ENCODE measurements at regions not wholly inside any gene's neighbourhood (a gene's known extent, or its start where the extent isn't known, plus 50 kb on each side); places are given as distances from the start of the nearest gene placed in this dataset.

GRCh38 chr1:88311265-88311664, 372.8 kb upstream of the PKN2 start:
- Histone ChIP-seq H3K4me2 (ENCODE audit: low read length, poor library complexity, severe bottlenecking) (no peak overlapping the region), H3K79me1 (replicated peaks; ENCODE audit: low read length, poor library complexity, severe bottlenecking) (no peaks in the 10 kb centered on the region), H2AFZ (ENCODE audit: low read depth, low read length) (no peak overlapping the region), H3K4me3 (ENCODE audit: insufficient read depth in 1 of 2, low read depth in 1 of 2, low read length in 2 of 2) (no peak overlapping the region), H3K9me3 (ENCODE audit: control insufficient read depth, low read length) (peaks cover 5% of the 10 kb centered on the region), H3K36me3 (ENCODE audit: control insufficient read depth in 1 of 2, insufficient read depth in 2 of 2, low read depth in 1 of 2, low read length in 2 of 2) (no peaks in the 10 kb centered on the region), H2BK15ac (ENCODE audit: low read depth, poor library complexity, severe bottlenecking) (no peak overlapping the region), H2BK12ac (ENCODE audit: low read length in 2 of 2) (no peak overlapping the region), H3K4ac (ENCODE audit: low read depth in 1 of 2, low read length in 2 of 2) (no peak overlapping the region), H2AK5ac (ENCODE audit: low read length, severe bottlenecking) (no peak overlapping the region), H3K9ac (ENCODE audit: low read length) (no peak overlapping the region), H4K91ac (ENCODE audit: low read length) (no peak overlapping the region), H2BK5ac (ENCODE audit: low read depth, low read length, poor library complexity, severe bottlenecking) (no peak overlapping the region), H3K4me1 (ENCODE audit: control insufficient read depth, insufficient read depth, low read depth, low read length) (no peaks in the 10 kb centered on the region), H3K27ac (ENCODE audit: low read length, poor library complexity, severe bottlenecking) (no peak overlapping the region), H3K23ac (ENCODE audit: low read length in 2 of 2) (no peak overlapping the region), H4K8ac (ENCODE audit: low read length) (no peak overlapping the region), H3K27me3 (ENCODE audit: control insufficient read depth in 1 of 2, insufficient read depth in 1 of 2, low read length in 2 of 2) (peaks cover 0 to 3% of the 10 kb centered on the region in 2 experiments), H3K14ac (ENCODE audit: low read length in 2 of 2) (no peak overlapping the region), H3K18ac (ENCODE audit: low read depth in 1 of 2, low read length in 2 of 2) (no peak overlapping the region), H2BK120ac (ENCODE audit: low read depth, low read length) (no peak overlapping the region)
- WGBS = 95% methylated on average over 1 of the region's 1 CpG
- no peak for DNase-seq

- no peak overlapping the region for H2BK5ac ChIP-seq (ENCODE audit: low read depth, low read length, poor library complexity, severe bottlenecking)
- H3K9me3 ChIP-seq (ENCODE audit: control insufficient read depth, low read length) = peaks cover 5% of the 10 kb centered on the region
- no peaks in the 10 kb centered on the region for H3K4me1 ChIP-seq (ENCODE audit: control insufficient read depth, insufficient read depth, low read depth, low read length)
- no peak overlapping the region for H3K23ac ChIP-seq (ENCODE audit: low read length in 2 of 2)
- H3K36me3 ChIP-seq (ENCODE audit: control insufficient read depth in 1 of 2, insufficient read depth in 2 of 2, low read depth in 1 of 2, low read length in 2 of 2) = no peaks in the 10 kb centered on the region
- H3K4ac ChIP-seq (ENCODE audit: low read depth in 1 of 2, low read length in 2 of 2) = no peak overlapping the region
- H3K27ac ChIP-seq (ENCODE audit: low read length, poor library complexity, severe bottlenecking) = no peak overlapping the region
- H3K18ac ChIP-seq (ENCODE audit: low read depth in 1 of 2, low read length in 2 of 2) = no peak overlapping the region
- H3K4me2 ChIP-seq (ENCODE audit: low read length, poor library complexity, severe bottlenecking) = no peak overlapping the region
- H3K14ac ChIP-seq (ENCODE audit: low read length in 2 of 2) = no peak overlapping the region
- no peak overlapping the region for H2AFZ ChIP-seq (ENCODE audit: low read depth, low read length)
- H2AK5ac ChIP-seq (ENCODE audit: low read length, severe bottlenecking) = no peak overlapping the region
- no peak overlapping the region for H4K8ac ChIP-seq (ENCODE audit: low read length)
- H3K27me3 ChIP-seq (ENCODE audit: control insufficient read depth in 1 of 2, insufficient read depth in 1 of 2, low read length in 2 of 2) = peaks cover 0 to 3% of the 10 kb centered on the region in 2 experiments
- no peak overlapping the region for H4K91ac ChIP-seq (ENCODE audit: low read length)
- no peak for DNase-seq
- H2BK12ac ChIP-seq (ENCODE audit: low read length in 2 of 2) = no peak overlapping the region
- WGBS = 93% methylated on average over 1 of the region's 2 CpGs
- no peak overlapping the region for H3K9ac ChIP-seq (ENCODE audit: low read length)
- H2BK120ac ChIP-seq (ENCODE audit: low read depth, low read length) = no peak overlapping the region
- H3K79me1 ChIP-seq (replicated peaks; ENCODE audit: low read length, poor library complexity, severe bottlenecking) = no peaks in the 10 kb centered on the region
- no peak overlapping the region for H2BK15ac ChIP-seq (ENCODE audit: low read depth, poor library complexity, severe bottlenecking)
- no peak overlapping the region for H3K4me3 ChIP-seq (ENCODE audit: insufficient read depth in 1 of 2, low read depth in 1 of 2, low read length in 2 of 2)
Observed at GRCh38 chr1:88311907-88312306, 372.2 kb upstream of the PKN2 start.

GRCh38 chr1:88317396-88317795, 366.7 kb upstream of the PKN2 start:
- H3K4me3 ChIP-seq (ENCODE audit: insufficient read depth in 1 of 2, low read depth in 1 of 2, low read length in 2 of 2) = no peak overlapping the region
- no peak for DNase-seq
- H2BK15ac ChIP-seq (ENCODE audit: low read depth, poor library complexity, severe bottlenecking) = no peak overlapping the region
- no peak overlapping the region for H4K91ac ChIP-seq (ENCODE audit: low read length)
- H2BK120ac ChIP-seq (ENCODE audit: low read depth, low read length) = no peak overlapping the region
- no peaks in the 10 kb centered on the region for H3K4me1 ChIP-seq (ENCODE audit: control insufficient read depth, insufficient read depth, low read depth, low read length)
- H3K9me3 ChIP-seq (ENCODE audit: control insufficient read depth, low read length) = no peaks in the 10 kb centered on the region
- H2BK12ac ChIP-seq (ENCODE audit: low read length in 2 of 2) = no peak overlapping the region
- H3K36me3 ChIP-seq (ENCODE audit: control insufficient read depth in 1 of 2, insufficient read depth in 2 of 2, low read depth in 1 of 2, low read length in 2 of 2) = no peaks in the 10 kb centered on the region
- H4K8ac ChIP-seq (ENCODE audit: low read length) = no peak overlapping the region
- no peak overlapping the region for H3K4ac ChIP-seq (ENCODE audit: low read depth in 1 of 2, low read length in 2 of 2)
- no peak overlapping the region for H3K27ac ChIP-seq (ENCODE audit: low read length, poor library complexity, severe bottlenecking)
- H3K9ac ChIP-seq (ENCODE audit: low read length) = no peak overlapping the region
- no peak overlapping the region for H3K14ac ChIP-seq (ENCODE audit: low read length in 2 of 2)
- no peak overlapping the region for H2BK5ac ChIP-seq (ENCODE audit: low read depth, low read length, poor library complexity, severe bottlenecking)
- H3K18ac ChIP-seq (ENCODE audit: low read depth in 1 of 2, low read length in 2 of 2) = no peak overlapping the region
- H2AK5ac ChIP-seq (ENCODE audit: low read length, severe bottlenecking) = no peak overlapping the region
- no peaks in the 10 kb centered on the region for H3K79me1 ChIP-seq (replicated peaks; ENCODE audit: low read length, poor library complexity, severe bottlenecking)
- H2AFZ ChIP-seq (ENCODE audit: low read depth, low read length) = no peak overlapping the region
- no peak overlapping the region for H3K4me2 ChIP-seq (ENCODE audit: low read length, poor library complexity, severe bottlenecking)
- H3K23ac ChIP-seq (ENCODE audit: low read length in 2 of 2) = no peak overlapping the region
- peaks cover 0 to 3% of the 10 kb centered on the region in 2 experiments for H3K27me3 ChIP-seq (ENCODE audit: control insufficient read depth in 1 of 2, insufficient read depth in 1 of 2, low read length in 2 of 2)
- WGBS = 20% methylated on average over 1 of the region's 1 CpG

GRCh38 chr1:88318740-88319139, 365.3 kb upstream of the PKN2 start:
- Histone ChIP-seq H3K9ac (ENCODE audit: low read length) (no peak overlapping the region), H3K18ac (ENCODE audit: low read depth in 1 of 2, low read length in 2 of 2) (no peak overlapping the region), H3K79me1 (replicated peaks; ENCODE audit: low read length, poor library complexity, severe bottlenecking) (no peaks in the 10 kb centered on the region), H3K4ac (ENCODE audit: low read depth in 1 of 2, low read length in 2 of 2) (no peak overlapping the region), H4K91ac (ENCODE audit: low read length) (no peak overlapping the region), H3K27ac (ENCODE audit: low read length, poor library complexity, severe bottlenecking) (no peak overlapping the region), H3K9me3 (ENCODE audit: control insufficient read depth, low read length) (no peaks in the 10 kb centered on the region), H3K4me2 (ENCODE audit: low read length, poor library complexity, severe bottlenecking) (no peak overlapping the region), H2BK120ac (ENCODE audit: low read depth, low read length) (no peak overlapping the region), H2AK5ac (ENCODE audit: low read length, severe bottlenecking) (no peak overlapping the region), H2BK12ac (ENCODE audit: low read length in 2 of 2) (no peak overlapping the region), H3K27me3 (ENCODE audit: control insufficient read depth in 1 of 2, insufficient read depth in 1 of 2, low read length in 2 of 2) (peaks cover 0 to 3% of the 10 kb centered on the region in 2 experiments), H3K14ac (ENCODE audit: low read length in 2 of 2) (no peak overlapping the region), H2AFZ (ENCODE audit: low read depth, low read length) (no peak overlapping the region), H3K4me3 (ENCODE audit: insufficient read depth in 1 of 2, low read depth in 1 of 2, low read length in 2 of 2) (no peak overlapping the region), H2BK15ac (ENCODE audit: low read depth, poor library complexity, severe bottlenecking) (no peak overlapping the region), H3K23ac (ENCODE audit: low read length in 2 of 2) (no peak overlapping the region), H4K8ac (ENCODE audit: low read length) (no peak overlapping the region), H3K4me1 (ENCODE audit: control insufficient read depth, insufficient read depth, low read depth, low read length) (no peaks in the 10 kb centered on the region), H2BK5ac (ENCODE audit: low read depth, low read length, poor library complexity, severe bottlenecking) (no peak overlapping the region), H3K36me3 (ENCODE audit: control insufficient read depth in 1 of 2, insufficient read depth in 2 of 2, low read depth in 1 of 2, low read length in 2 of 2) (no peaks in the 10 kb centered on the region)
- no peak for DNase-seq
- 89% methylated on average over 7 of the region's 7 CpGs for WGBS
